ENCODE measurements at regions not wholly inside any gene's neighbourhood (a gene's known extent, or its start where the extent isn't known, plus 50 kb on each side); places are given as distances from the start of the nearest gene placed in this dataset.

DNA sequence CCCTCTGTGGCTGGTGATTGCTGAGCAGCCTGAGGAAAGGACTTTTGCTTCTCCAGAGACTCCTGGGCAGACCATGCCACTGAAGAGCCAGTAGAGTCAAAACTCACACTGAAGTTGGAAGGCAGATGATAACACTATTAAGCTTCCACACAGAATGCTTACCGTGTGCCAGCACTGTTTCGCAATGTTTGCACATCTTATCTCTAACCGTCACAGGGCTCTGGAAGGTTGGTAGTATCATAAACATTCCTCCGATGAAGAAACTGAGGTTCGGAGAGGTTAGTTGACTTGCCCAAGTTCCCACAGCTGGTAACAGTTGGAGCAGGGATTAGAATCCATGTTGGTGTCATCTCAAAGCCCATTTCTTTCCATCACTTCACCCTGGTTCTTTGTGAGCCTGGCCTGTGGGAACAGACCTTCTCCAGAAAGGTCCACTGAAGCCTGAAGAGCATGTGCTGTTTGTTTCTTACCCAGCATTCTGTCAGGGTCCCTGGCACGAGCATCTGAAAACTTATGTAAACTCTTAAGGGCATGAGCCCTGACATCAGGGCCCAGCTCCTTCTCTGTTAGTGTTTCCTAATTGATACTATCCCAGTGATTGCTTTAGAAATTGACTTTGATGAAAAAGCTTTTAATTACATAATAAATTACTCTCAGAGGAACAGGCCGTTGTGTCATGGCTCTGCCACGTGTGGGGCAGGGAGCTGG lies 77.0 kb upstream of the PRR23C start:
- DNase-seq (ENCODE audit: low spot score in 2 of 2, unreplicated experiment in 2 of 2) = no peak
- H3K4me1 Mint-ChIP-seq = peaks cover 6% of the 10 kb centered on the region

DNA sequence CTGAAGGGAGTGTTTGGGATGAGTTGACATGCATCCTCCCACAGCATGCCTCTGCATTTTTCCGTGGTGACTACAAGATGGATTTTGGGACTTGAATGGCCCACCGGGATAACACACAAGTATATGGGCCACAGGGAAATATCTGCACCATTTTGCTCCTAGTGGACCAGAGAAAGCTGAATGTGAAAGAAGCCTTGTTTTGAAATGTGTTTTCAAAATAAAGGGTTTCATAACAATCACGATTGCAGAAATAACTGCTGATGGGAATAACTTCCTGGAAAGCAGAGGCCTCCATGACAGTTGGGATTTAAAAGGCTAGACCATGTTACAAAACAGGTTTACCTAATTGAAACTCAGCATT lies 77.5 kb upstream of the PRR23C start:
- no peak for DNase-seq (ENCODE audit: low spot score in 2 of 2, unreplicated experiment in 2 of 2)
- Mint-ChIP-seq H3K36me3 (no peaks in the 10 kb centered on the region), H3K4me1 (peaks cover 6% of the 10 kb centered on the region), H3K9me3 (no peaks in the 10 kb centered on the region), H3K4me3 (no peak overlapping the region), H3K27ac (no peak overlapping the region), H3K27me3 (ENCODE audit: low read depth) (peaks cover 16% of the 10 kb centered on the region)
- TF ChIP-seq, protein P1, sequence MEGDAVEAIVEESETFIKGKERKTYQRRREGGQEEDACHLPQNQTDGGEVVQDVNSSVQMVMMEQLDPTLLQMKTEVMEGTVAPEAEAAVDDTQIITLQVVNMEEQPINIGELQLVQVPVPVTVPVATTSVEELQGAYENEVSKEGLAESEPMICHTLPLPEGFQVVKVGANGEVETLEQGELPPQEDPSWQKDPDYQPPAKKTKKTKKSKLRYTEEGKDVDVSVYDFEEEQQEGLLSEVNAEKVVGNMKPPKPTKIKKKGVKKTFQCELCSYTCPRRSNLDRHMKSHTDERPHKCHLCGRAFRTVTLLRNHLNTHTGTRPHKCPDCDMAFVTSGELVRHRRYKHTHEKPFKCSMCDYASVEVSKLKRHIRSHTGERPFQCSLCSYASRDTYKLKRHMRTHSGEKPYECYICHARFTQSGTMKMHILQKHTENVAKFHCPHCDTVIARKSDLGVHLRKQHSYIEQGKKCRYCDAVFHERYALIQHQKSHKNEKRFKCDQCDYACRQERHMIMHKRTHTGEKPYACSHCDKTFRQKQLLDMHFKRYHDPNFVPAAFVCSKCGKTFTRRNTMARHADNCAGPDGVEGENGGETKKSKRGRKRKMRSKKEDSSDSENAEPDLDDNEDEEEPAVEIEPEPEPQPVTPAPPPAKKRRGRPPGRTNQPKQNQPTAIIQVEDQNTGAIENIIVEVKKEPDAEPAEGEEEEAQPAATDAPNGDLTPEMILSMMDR (IDR thresholded peaks at IDR 0.05; ENCODE audit: unreplicated experiment) = no peak

More for the DNA sequence above, 77.0 kb upstream of the PRR23C start:
- TF ChIP-seq, protein P1 (IDR thresholded peaks at IDR 0.05; ENCODE audit: unreplicated experiment) = no peak
- Mint-ChIP-seq H3K36me3 (no peaks in the 10 kb centered on the region), H3K27me3 (ENCODE audit: low read depth) (peaks cover 15% of the 10 kb centered on the region), H3K27ac (no peak overlapping the region), H3K9me3 (no peaks in the 10 kb centered on the region), H3K4me3 (no peak overlapping the region)

DNA sequence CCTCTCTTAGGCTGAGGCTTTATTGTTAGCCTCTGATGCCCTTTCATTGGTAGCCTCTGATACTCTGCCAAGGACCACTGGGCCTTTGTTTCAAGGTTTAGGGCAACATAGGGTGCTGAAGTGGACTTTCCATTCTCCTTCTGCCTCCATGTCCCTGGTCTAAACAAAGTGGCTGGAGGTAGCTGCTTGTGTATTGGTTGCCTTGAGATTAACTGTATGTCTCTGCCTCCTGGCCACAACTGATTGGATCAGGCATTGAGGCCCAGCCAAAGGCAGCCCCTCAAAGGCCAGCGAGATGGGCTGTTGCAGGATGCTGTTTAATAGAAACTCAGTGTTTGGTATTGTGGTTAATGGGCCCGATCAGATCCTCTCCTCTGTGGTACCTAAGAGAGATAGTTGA lies 77.9 kb upstream of the PRR23C start:
- TF ChIP-seq, protein P1 (IDR thresholded peaks at IDR 0.05; ENCODE audit: unreplicated experiment) = no peak
- H3K27ac Mint-ChIP-seq = no peak overlapping the region
- peaks cover 6% of the 10 kb centered on the region for H3K4me1 Mint-ChIP-seq
- no peak for DNase-seq (ENCODE audit: low spot score in 2 of 2, unreplicated experiment in 2 of 2)
- H3K9me3 Mint-ChIP-seq = no peaks in the 10 kb centered on the region
- peaks cover 18% of the 10 kb centered on the region for H3K27me3 Mint-ChIP-seq (ENCODE audit: low read depth)
- H3K4me3 Mint-ChIP-seq = no peak overlapping the region
- H3K36me3 Mint-ChIP-seq = no peaks in the 10 kb centered on the region

DNA sequence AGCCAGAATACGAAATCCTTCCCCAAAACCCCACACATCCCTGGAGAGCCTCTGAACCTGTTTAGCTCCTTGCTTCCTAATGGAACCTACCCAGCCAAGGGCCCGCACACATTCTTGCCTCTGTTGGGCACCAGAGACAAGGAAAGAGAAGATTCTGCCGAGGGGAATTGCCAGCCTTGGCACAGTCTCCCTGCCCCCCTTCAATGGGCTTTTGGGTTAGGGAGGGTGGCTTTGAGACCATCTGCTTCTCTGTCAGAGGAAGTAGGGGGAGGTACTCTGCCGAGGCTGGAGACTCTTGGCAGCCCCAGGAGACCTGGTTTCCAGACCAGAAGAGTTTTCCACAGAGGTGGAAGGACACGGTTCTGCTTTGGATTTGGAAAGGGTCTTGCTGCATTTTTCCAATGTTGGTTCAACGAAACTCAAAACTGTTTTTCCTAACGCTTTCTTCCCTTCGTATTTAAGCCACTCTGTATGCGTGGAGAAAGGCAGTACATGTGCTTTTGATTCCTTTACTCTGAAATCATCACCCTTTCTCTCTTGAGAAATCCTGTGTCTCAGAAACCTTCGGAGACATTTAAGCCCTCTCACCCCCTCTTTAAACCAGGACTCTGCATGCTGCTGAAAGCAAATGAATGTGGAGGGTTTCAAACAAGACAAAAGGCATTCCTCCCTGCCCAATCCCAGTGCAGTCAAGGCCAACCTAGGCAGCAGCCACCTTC lies 78.8 kb upstream of the PRR23C start:
- peaks cover 6% of the 10 kb centered on the region for H3K4me1 Mint-ChIP-seq
- no peaks in the 10 kb centered on the region for H3K36me3 Mint-ChIP-seq
- H3K27ac Mint-ChIP-seq = no peak overlapping the region
- DNase-seq (ENCODE audit: low spot score in 2 of 2, unreplicated experiment in 2 of 2) = no peak
- H3K4me3 Mint-ChIP-seq = no peak overlapping the region
- TF ChIP-seq, protein P1 (IDR thresholded peaks at IDR 0.05; ENCODE audit: unreplicated experiment) = no peak
- H3K9me3 Mint-ChIP-seq = no peaks in the 10 kb centered on the region
- peaks cover 19% of the 10 kb centered on the region for H3K27me3 Mint-ChIP-seq (ENCODE audit: low read depth)

DNA sequence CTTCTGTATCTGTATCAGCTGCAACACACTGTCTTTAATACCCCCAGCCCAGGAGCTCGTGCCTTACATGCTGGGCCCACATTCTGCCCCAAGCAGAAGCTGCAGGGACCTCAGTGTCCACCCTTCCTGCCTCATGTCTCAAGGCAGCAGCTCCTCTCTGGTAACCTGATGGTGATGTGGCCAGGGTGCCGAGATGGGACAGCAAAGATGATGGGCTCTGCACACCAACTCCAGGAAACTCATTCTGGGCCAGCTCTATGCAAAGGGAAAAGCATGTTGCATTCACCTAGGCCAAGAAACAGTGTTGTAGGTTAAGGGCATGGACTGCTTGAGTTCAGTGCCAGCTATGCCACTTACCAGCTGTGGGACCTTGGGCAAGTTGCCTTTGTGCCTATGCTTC lies 79.5 kb upstream of the PRR23C start:
- Mint-ChIP-seq H3K4me1 (peaks cover 6% of the 10 kb centered on the region), H3K27ac (no peak overlapping the region), H3K36me3 (no peaks in the 10 kb centered on the region), H3K9me3 (no peaks in the 10 kb centered on the region), H3K27me3 (ENCODE audit: low read depth) (peaks cover 25% of the 10 kb centered on the region), H3K4me3 (no peak overlapping the region)
- DNase-seq (ENCODE audit: low spot score in 2 of 2, unreplicated experiment in 2 of 2) = no peak
- TF ChIP-seq, protein P1 (IDR thresholded peaks at IDR 0.05; ENCODE audit: unreplicated experiment) = no peak

Data from mesothelial cell of epicardium (in vitro differentiated cells).